ENCODE measurements at regions not wholly inside any gene's neighbourhood (a gene's known extent, or its start where the extent isn't known, plus 50 kb on each side); places are given as distances from the start of the nearest gene placed in this dataset.

- intact Hi-C loops (cut with micrococcal nuclease), result no loop called here
Observed at GRCh38 chr19:30283556-30283955, 88.6 kb upstream of the ZNF536 start.

GRCh38 chr19:30284209-30284608, 88.0 kb upstream of the ZNF536 start:
- H3K4me1 Mint-ChIP-seq (ENCODE audit: insufficient read depth, unreplicated experiment), result no peaks in the 10 kb centered on the region
- TF ChIP-seq, protein P1, sequence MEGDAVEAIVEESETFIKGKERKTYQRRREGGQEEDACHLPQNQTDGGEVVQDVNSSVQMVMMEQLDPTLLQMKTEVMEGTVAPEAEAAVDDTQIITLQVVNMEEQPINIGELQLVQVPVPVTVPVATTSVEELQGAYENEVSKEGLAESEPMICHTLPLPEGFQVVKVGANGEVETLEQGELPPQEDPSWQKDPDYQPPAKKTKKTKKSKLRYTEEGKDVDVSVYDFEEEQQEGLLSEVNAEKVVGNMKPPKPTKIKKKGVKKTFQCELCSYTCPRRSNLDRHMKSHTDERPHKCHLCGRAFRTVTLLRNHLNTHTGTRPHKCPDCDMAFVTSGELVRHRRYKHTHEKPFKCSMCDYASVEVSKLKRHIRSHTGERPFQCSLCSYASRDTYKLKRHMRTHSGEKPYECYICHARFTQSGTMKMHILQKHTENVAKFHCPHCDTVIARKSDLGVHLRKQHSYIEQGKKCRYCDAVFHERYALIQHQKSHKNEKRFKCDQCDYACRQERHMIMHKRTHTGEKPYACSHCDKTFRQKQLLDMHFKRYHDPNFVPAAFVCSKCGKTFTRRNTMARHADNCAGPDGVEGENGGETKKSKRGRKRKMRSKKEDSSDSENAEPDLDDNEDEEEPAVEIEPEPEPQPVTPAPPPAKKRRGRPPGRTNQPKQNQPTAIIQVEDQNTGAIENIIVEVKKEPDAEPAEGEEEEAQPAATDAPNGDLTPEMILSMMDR (IDR thresholded peaks at IDR 0.05; ENCODE audit: unreplicated experiment), result no peak
- BruUV-seq (replicated peaks), result no TSS peak
- no peak for DNase-seq (ENCODE audit: unreplicated experiment)
- no peak overlapping the region for H3K27ac Mint-ChIP-seq (ENCODE audit: low read depth, unreplicated experiment)
- intact Hi-C loops (cut with micrococcal nuclease), result no loop called here
- POLR2A ChIA-PET, result no interaction called here
- CTCF ChIA-PET, result no interaction called here
- H3K4me3 Mint-ChIP-seq (ENCODE audit: unreplicated experiment), result no peak overlapping the region
- H3K27me3 Mint-ChIP-seq (ENCODE audit: insufficient read depth, unreplicated experiment), result no peaks in the 10 kb centered on the region
- no peaks in the 10 kb centered on the region for H3K36me3 Mint-ChIP-seq (ENCODE audit: insufficient read depth, unreplicated experiment)
- H3K9me3 Mint-ChIP-seq (ENCODE audit: unreplicated experiment), result peaks cover 58% of the 10 kb centered on the region

More at GRCh38 chr19:30283556-30283955, 88.6 kb upstream of the ZNF536 start:
- Mint-ChIP-seq H3K27ac (ENCODE audit: low read depth, unreplicated experiment) (no peak overlapping the region), H3K9me3 (ENCODE audit: unreplicated experiment) (peaks cover 59% of the 10 kb centered on the region), H3K4me1 (ENCODE audit: insufficient read depth, unreplicated experiment) (no peaks in the 10 kb centered on the region), H3K36me3 (ENCODE audit: insufficient read depth, unreplicated experiment) (no peaks in the 10 kb centered on the region), H3K27me3 (ENCODE audit: insufficient read depth, unreplicated experiment) (no peaks in the 10 kb centered on the region), H3K4me3 (ENCODE audit: unreplicated experiment) (no peak overlapping the region)
- DNase-seq (ENCODE audit: unreplicated experiment), result no peak
- no TSS peak for BruUV-seq (replicated peaks)
- TF ChIP-seq, protein P1 (IDR thresholded peaks at IDR 0.05; ENCODE audit: unreplicated experiment), result no peak
- CTCF ChIA-PET, result interaction anchor here (0.9 kb wide), 1 partner anchor 544 kb away, joined by 4 read pairs; no protein-coding TSS in a partner anchor
- POLR2A ChIA-PET, result no interaction called here

GRCh38 chr19:30284885-30285284, 87.3 kb upstream of the ZNF536 start:
- Mint-ChIP-seq H3K4me3 (ENCODE audit: unreplicated experiment) (no peak overlapping the region), H3K9me3 (ENCODE audit: unreplicated experiment) (peaks cover 53% of the 10 kb centered on the region), H3K27ac (ENCODE audit: low read depth, unreplicated experiment) (no peak overlapping the region), H3K36me3 (ENCODE audit: insufficient read depth, unreplicated experiment) (no peaks in the 10 kb centered on the region), H3K4me1 (ENCODE audit: insufficient read depth, unreplicated experiment) (no peaks in the 10 kb centered on the region), H3K27me3 (ENCODE audit: insufficient read depth, unreplicated experiment) (no peaks in the 10 kb centered on the region)
- intact Hi-C loops (cut with micrococcal nuclease), result no loop called here
- no TSS peak for BruUV-seq (replicated peaks)
- no peak for DNase-seq (ENCODE audit: unreplicated experiment)
- TF ChIP-seq, protein P1 (IDR thresholded peaks at IDR 0.05; ENCODE audit: unreplicated experiment), result no peak
- CTCF ChIA-PET, result no interaction called here
- POLR2A ChIA-PET, result no interaction called here

DNA sequence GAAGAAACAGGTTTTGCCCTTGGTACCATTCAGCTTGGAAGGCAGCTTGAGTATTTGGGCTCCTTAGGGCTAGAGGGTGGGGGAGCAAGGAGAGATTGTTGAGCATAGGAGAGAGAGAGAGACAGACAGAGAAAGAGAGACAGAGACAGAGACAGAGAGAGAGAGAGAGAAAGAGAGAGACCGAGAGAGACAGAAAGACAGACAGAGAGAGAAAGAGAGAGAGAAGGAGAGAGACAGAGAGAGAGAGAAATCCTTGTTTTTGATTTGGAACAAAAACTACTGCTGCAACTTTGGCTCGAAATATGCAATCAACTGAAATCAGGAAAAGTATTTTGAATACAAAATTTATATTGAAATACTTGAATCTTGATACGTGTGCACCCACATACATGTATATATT, 85.8 kb upstream of the ZNF536 start:
- H3K4me3 Mint-ChIP-seq (ENCODE audit: unreplicated experiment), result no peak overlapping the region
- no peaks in the 10 kb centered on the region for H3K4me1 Mint-ChIP-seq (ENCODE audit: insufficient read depth, unreplicated experiment)
- no peaks in the 10 kb centered on the region for H3K36me3 Mint-ChIP-seq (ENCODE audit: insufficient read depth, unreplicated experiment)
- H3K9me3 Mint-ChIP-seq (ENCODE audit: unreplicated experiment), result peaks cover 45% of the 10 kb centered on the region
- no peaks in the 10 kb centered on the region for H3K27me3 Mint-ChIP-seq (ENCODE audit: insufficient read depth, unreplicated experiment)
- DNase-seq (ENCODE audit: unreplicated experiment), result no peak
- TF ChIP-seq, protein P1 (IDR thresholded peaks at IDR 0.05; ENCODE audit: unreplicated experiment), result no peak
- ChIA-PET CTCF (interaction anchor here (0.7 kb wide), 1 partner anchor 101 kb away, joined by 4 read pairs; no protein-coding TSS in a partner anchor), POLR2A (no interaction called here)
- BruUV-seq (replicated peaks), result no TSS peak
- no peak overlapping the region for H3K27ac Mint-ChIP-seq (ENCODE audit: low read depth, unreplicated experiment)
- intact Hi-C loops (cut with micrococcal nuclease), result no loop called here
